GM18517 (cell line): ENCODE measurements at regions not wholly inside any gene's neighbourhood (a gene's known extent, or its start where the extent isn't known, plus 50 kb on each side); places are given as distances from the start of the nearest gene placed in this dataset.
A peak's percentile ranks its signal among the peaks of the same experiment; 100 is the strongest.

Experiments used
- ATAC-seq: cut with Tn5 transposase; IDR thresholded peaks from one replicate; pipeline ENCODE4 v1.9.1; 2021; ENCODE audit warnings: mild to moderate bottlenecking, moderate library complexity; ENCODE audit not compliant: unreplicated experiment

DNA sequence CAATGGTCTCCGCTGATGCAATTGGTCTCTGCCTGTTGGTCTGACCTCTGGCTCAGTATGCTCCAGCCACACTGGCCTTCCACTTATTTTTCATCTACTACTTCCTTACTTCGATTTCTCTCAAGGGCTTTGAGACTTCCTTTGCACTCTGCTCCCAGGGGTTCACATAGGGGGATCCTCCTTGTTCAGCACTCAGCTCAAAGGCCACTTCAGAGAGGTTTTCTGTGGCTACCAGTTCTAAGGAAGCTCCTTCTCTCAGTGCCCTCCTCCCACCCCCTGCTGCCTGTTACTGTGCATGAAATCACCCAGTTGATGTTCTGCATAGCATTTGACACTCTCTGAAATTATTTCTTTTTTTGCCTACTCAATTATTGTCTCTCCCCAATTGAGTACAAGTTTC is 476.4 kb downstream of the HS3ST3B1 start:
- ATAC-seq, result no peak

- ATAC-seq, result no peak
These were observed 475.9 kb downstream of the HS3ST3B1 start for GRCh38 chr17:14776791-14777190.

DNA sequence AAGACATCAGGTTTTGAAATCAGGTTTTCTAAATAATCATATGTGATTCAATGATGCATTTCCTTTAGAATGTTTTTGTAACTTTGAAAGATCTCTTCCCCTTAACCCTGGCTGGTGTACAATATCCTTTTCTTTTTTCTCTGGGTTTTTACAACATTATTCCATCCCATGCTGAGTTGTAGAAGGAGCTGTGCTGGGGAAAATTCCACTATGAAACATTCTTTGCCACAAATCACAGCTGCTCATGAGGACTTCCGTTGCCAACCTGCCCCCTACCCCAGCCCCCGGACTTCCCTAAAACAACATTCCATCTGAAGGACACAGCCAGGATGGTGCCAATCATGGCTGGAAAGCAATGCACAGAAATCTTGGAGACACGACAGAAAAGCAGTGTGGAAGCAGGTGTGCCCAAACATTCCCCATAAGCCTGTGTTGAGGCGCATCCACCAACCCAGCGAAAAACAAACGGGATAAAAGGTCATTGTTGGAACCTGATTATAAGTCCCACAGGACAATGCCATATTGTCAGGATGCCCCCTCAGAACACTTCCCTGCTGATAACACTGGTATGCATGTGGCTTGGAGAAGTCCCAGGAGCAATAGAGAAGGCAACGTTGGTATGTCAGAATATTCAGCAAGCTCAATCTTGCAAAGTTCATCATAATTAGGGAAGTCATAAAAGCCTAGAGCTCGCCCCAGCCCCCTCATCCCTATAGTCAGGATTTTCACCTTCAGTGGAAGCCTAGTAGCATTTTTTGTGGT is 475.0 kb downstream of the HS3ST3B1 start:
- ATAC-seq, result no peak

- no peak for ATAC-seq
These were observed 473.9 kb downstream of the HS3ST3B1 start for GRCh38 chr17:14774774-14775173.

- ATAC-seq, result no peak
These were observed 471.9 kb downstream of the HS3ST3B1 start for GRCh38 chr17:14772776-14773175.

GRCh38 chr17:14771543-14771942 is 470.7 kb downstream of the HS3ST3B1 start:
- no peak for ATAC-seq

GRCh38 chr17:14768923-14769322 is 468.0 kb downstream of the HS3ST3B1 start:
- ATAC-seq, result no peak

DNA sequence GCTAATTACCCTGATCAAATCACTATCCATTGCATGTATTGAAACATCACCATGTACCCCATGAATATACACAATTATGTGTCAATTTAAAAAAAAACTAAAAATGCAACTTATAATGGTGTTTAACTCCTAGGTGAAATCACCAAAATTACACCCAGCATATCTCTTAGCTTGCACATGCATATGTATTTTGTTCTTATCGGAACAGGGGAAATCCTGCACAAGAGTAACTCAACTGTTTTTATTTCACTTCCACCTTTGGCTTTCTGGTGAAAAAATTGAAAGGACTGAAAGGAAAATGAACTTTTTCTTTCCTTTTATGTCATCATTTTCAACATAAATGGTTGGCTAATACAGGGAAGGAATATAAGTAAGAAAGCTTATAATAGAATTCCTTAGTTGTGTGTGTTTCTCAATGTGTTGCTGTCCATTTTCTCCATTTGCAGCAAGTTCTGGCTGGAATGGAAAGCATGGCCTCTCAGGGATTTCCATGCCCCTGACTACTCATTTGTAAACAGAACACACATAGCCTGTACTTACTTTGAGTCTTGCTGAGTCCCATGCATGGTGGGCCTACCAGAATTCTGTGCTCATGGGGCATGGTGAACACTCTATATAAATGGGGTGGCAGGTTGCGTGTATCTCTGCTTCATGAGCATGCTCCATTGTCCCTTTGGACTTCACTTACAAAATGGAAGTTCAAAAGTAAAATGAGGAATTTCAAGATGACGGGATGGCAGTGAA is 462.0 kb downstream of the HS3ST3B1 start:
- no peak for ATAC-seq

DNA sequence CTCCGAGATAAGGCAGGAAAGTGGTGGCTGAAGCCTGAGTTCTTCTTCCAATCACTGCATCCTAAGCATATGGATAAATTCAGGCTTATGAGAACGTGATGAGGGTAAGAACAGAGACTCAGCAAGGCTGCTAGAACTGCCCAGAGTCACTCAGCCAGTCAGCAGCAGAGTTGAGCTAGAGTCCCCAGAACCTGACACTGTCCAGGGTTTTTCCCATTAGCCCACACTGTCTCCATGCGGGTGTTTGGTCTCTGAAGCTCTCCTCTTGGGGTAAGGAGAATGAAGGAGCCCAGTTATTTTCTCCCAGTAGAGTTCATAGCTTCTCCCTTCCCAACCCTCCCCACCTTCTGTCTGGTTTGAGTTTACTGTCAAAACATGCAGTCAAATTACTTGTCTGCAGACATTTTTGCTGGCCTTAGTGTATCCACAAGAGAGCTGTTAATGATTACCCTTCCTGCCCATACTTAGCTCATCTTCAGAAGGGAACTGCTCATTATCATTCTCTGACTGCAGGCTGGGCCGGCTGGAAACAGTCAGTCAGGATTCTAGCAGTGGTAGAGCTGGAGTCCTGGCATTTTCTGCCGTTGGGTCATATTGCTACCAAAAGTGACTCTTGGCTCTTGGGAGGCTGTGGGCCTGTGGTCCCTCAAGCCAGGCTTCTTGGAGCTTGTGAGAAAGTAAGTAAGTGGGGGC is 460.0 kb downstream of the HS3ST3B1 start:
- no peak for ATAC-seq

DNA sequence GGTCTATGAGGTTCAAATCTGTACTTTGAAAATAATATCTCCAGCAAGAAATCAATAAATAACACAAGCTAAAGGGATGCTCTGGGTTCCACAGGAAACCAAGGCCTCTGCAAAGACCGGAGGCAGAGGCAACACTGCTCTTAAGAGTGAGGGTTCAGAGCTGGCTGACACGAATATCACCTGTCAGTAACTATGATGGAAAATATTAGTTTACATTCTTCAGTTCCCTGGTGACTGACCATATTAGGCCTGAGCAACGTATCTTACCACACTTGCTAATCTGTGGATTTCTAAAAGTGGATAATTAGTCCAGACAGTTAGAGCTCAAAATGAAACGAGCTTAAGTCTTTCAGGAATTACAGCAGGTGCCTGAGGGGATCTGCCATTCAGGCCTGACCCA is 459.3 kb downstream of the HS3ST3B1 start:
- no peak for ATAC-seq

DNA sequence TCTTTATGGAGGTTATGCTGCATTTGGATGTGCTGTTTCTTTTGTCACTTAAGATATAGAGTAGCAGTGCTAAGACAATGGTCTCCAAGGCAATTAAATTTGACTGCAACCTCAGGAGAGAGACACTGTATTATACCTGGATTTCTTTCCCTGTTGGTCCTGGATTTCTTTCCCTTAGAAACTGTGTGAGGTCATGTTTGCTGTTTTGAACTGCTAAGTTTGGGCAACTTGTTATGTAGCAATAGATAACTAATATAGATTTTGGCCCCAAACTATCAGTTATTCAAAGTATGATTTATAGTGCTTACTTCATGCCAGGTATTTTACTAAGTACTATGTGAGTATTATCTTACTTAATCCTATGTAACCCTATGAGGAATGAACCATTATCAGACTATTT is 458.4 kb downstream of the HS3ST3B1 start:
- no peak for ATAC-seq

- ATAC-seq, result no peak
These were observed 455.6 kb downstream of the HS3ST3B1 start for GRCh38 chr17:14756479-14756878.

- ATAC-seq, result no peak
These were observed 454.1 kb downstream of the HS3ST3B1 start for GRCh38 chr17:14755002-14755401.

DNA sequence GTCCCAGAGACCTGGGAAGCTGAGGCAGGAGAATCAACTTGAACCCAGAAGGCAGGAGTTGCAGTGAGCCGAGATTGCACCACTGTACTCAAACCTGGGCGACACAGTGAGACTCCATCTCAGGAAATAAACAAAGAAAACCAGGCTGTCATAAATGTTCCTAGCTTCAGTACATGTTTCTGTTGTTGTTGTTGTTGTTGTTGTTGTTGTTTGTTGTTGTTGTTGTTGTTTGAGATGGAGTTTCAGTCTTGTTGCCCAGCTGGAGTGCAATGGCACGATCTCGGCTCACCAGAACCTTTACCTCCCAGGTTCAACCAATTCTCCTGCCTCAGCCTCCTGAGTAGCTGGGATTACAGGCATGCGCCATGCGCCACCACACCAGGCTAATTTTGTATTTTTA is 452.5 kb downstream of the HS3ST3B1 start:
- ATAC-seq, result no peak

DNA sequence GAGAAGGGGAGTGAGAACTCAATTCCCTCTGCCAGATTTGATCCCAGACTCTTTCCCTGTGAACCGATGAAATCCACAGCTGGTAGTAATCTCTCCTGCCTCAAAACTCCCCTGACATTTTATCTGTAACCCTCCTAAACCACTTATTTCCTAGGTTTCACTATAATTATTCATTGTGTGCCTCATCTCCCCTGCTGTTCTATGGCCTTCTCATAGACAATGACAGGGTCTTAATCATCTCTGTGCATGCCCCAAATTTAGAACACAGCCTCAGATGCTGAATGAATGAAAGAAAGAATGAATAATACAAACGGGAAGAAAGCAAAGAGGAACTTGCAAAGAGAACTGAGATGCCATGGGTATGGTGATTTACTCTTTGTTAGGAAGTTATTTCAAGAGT is 451.1 kb downstream of the HS3ST3B1 start:
- ATAC-seq, result no peak

DNA sequence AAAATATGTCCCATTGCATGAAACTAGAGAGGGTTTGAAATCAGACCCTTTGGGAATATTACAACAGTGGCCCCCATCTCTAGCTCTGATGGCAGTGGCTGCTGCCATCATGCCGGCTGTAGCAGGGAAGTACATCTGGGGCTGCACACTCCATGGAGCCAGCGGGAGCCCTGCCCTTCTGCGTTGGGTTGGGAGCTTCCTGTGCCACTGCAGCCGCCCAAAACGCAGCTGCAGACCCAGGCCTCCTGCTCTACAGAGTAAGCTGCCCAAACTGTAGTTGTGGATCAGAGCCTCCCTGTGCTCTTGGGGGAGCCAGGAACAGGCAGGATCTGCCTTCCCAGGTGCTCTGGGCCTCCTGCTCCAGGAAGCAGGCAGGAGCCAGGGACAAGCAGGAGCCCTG is 450.0 kb downstream of the HS3ST3B1 start:
- ATAC-seq, result no peak

DNA sequence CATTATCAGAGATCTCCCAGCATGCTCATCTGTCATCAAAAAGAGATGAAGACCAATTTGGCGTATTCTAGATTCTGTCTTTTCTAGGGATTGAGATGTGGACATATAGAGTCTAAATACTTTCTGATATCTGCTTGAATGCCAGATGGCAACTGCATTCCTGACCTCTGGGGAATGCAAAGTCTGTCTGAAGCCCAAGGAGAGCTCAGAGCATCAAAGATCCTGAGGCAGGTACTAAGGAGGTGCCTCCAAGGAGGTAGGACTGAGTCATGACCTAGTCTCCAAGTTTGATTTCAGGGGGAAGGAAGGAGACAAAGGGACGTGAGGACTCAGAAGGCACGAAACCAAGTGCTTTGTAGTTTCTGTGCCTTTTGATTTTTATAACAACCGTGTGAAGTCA is 448.4 kb downstream of the HS3ST3B1 start:
- no peak for ATAC-seq

GRCh38 chr17:14748036-14748710 is 447.3 kb downstream of the HS3ST3B1 start:
- peak; percentile 65 for ATAC-seq

DNA sequence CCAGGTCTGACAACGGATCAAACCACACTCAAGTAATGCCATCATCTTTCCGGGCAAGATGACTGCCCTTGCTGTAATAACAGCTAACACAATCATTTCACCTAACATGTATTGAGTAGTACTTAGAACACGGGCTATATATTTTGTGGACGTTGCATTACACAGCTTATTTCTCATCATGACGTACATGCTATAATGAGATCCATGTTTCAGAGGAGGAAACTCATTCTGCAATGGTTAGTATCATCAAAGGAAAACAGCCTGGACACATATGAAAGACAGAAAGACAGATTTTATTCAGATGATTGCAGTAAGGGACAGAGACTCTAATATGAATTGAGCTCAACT is 446.7 kb downstream of the HS3ST3B1 start:
- ATAC-seq, result no peak

GRCh38 chr17:14746822-14747602 is 446.1 kb downstream of the HS3ST3B1 start:
- ATAC-seq, result no peak

GRCh38 chr17:14745541-14745940 is 444.7 kb downstream of the HS3ST3B1 start:
- ATAC-seq, result no peak
